ENCODE measurements at regions not wholly inside any gene's neighbourhood (a gene's known extent, or its start where the extent isn't known, plus 50 kb on each side); places are given as distances from the start of the nearest gene placed in this dataset.

DNA sequence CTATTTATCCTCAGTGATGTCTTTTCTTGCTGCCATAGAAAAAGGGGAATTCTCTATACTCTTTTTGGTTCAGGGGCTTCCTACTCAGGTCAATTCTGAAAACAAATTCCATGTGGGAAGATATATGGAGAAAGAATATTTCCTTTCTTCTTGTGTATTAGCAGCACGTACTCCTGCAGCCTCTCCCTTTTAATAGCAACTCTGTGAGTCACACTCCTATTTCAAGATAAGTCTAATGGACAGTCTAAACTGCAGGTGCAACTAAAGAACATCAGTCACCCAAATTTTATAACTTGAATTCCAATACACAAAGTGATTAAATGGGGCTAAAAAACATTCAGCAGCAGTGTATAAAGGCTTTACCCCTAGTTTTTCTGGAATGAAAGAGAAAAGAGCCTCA, 942.2 kb downstream of the CNTNAP5 start:
- no peak for TF ChIP-seq EZH2phosphoT487 (IDR thresholded peaks at IDR 0.05; ENCODE audit: borderline replicate concordance, low read length)
- TF ChIP-seq, protein P1, sequence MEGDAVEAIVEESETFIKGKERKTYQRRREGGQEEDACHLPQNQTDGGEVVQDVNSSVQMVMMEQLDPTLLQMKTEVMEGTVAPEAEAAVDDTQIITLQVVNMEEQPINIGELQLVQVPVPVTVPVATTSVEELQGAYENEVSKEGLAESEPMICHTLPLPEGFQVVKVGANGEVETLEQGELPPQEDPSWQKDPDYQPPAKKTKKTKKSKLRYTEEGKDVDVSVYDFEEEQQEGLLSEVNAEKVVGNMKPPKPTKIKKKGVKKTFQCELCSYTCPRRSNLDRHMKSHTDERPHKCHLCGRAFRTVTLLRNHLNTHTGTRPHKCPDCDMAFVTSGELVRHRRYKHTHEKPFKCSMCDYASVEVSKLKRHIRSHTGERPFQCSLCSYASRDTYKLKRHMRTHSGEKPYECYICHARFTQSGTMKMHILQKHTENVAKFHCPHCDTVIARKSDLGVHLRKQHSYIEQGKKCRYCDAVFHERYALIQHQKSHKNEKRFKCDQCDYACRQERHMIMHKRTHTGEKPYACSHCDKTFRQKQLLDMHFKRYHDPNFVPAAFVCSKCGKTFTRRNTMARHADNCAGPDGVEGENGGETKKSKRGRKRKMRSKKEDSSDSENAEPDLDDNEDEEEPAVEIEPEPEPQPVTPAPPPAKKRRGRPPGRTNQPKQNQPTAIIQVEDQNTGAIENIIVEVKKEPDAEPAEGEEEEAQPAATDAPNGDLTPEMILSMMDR (conservative IDR thresholded peaks at IDR 0.05; ENCODE audit: low read depth, low read length): no peak
- TF ChIP-seq EZH2 (IDR thresholded peaks at IDR 0.05; ENCODE audit: low read length, unreplicated experiment): no peak
